Loucy (cell line): ENCODE measurements at regions not wholly inside any gene's neighbourhood (a gene's known extent, or its start where the extent isn't known, plus 50 kb on each side); places are given as distances from the start of the nearest gene placed in this dataset.

ENCODE experiments used
- H2AFZ ChIP-seq: fragments of 200-600 bp; sonication (generic); 2 replicates; pipeline ENCODE4 v1.6.0; 2016; ENCODE audit warnings: antibody characterized with exemption, mild to moderate bottlenecking, low read length, moderate library complexity
- H3F3A ChIP-seq: fragments of 200-600 bp; 2 replicates; pipeline ENCODE4 v1.6.0; 2016; ENCODE audit warnings: antibody characterized with exemption, low read depth, mild to moderate bottlenecking
- H3K27me3 ChIP-seq: fragments of 200-600 bp; sonication (generic); 2 replicates; pipeline ENCODE4 v1.6.1; 2014; ENCODE audit warnings: low read length, mild to moderate bottlenecking; ENCODE audit not compliant: insufficient read depth, poor library complexity, severe bottlenecking
- H3K36me3 ChIP-seq: fragments of 200-600 bp; sonication (generic); 2 replicates; pipeline ENCODE4 v1.6.1; 2016; ENCODE audit warnings: low read length; ENCODE audit not compliant: insufficient read depth
- H3K4me1 ChIP-seq: fragments of 200-600 bp; sonication (generic); 2 replicates; pipeline ENCODE4 v1.5.1; 2014; ENCODE audit warnings: low read length, mild to moderate bottlenecking; ENCODE audit not compliant: insufficient read depth, poor library complexity, severe bottlenecking
- H3K4me2 ChIP-seq: fragments of 200-600 bp; sonication (generic); 2 replicates; pipeline ENCODE4 v1.6.0; 2014; ENCODE audit warnings: antibody characterized with exemption, low read length, low read depth, mild to moderate bottlenecking; ENCODE audit not compliant: poor library complexity, severe bottlenecking
- H3K4me3 ChIP-seq: fragments of 200-600 bp; sonication (generic); 2 replicates; pipeline ENCODE4 v1.5.1; 2014; ENCODE audit warnings: low read length, mild to moderate bottlenecking, mixed read lengths; ENCODE audit not compliant: poor library complexity, severe bottlenecking
- H3K79me2 ChIP-seq: fragments of 200-600 bp; sonication (generic); 2 replicates; pipeline ENCODE4 v1.6.1; 2014; ENCODE audit warnings: low read length; ENCODE audit not compliant: insufficient read depth
- H3K9ac ChIP-seq: fragments of 200-600 bp; sonication (generic); 2 replicates; pipeline ENCODE4 v1.6.0; 2014; ENCODE audit warnings: mild to moderate bottlenecking, low read depth, low read length, moderate library complexity; ENCODE audit not compliant: poor library complexity, severe bottlenecking
- H3K9me2 ChIP-seq: fragments of 200-600 bp; sonication (generic); replicated peaks from 2 replicates; pipeline ENCODE4 v1.6.1; 2016; ENCODE audit warnings: low read depth, low read length, mixed read lengths
- H3K9me3 ChIP-seq: fragments of 200-600 bp; sonication (generic); 2 replicates; pipeline ENCODE4 v1.6.1; 2014; ENCODE audit warnings: mild to moderate bottlenecking, antibody characterized with exemption, low read length, low read depth; ENCODE audit not compliant: insufficient read depth
- H4K20me1 ChIP-seq: fragments of 200-600 bp; sonication (generic); 2 replicates; pipeline ENCODE4 v1.6.0; 2014; ENCODE audit warnings: antibody characterized with exemption, low read length, mild to moderate bottlenecking; ENCODE audit not compliant: insufficient read depth, poor library complexity, severe bottlenecking
- CTCF ChIP-seq: fragments of 200-600 bp; sonication (generic); conservative IDR thresholded peaks from 2 replicates; pipeline ENCODE4 v1.5.1; 2014; ENCODE audit warnings: mild to moderate bottlenecking, antibody characterized with exemption, low read length
- EZH2phosphoT487 ChIP-seq: fragments of 200-600 bp; IDR thresholded peaks from 2 replicates; pipeline ENCODE4 v1.6.1; 2018; ENCODE audit warnings: antibody characterized with exemption, mild to moderate bottlenecking, moderate library complexity, borderline replicate concordance

- Histone ChIP-seq H4K20me1 (no peaks in the 10 kb centered on the region), H2AFZ (no peak overlapping the region), H3F3A (no peaks in the 10 kb centered on the region), H3K4me1 (no peaks in the 10 kb centered on the region), H3K9ac (no peak overlapping the region), H3K27me3 (no peaks in the 10 kb centered on the region), H3K9me2 (no peaks in the 10 kb centered on the region), H3K4me2 (no peak overlapping the region), H3K36me3 (no peaks in the 10 kb centered on the region), H3K9me3 (no peaks in the 10 kb centered on the region), H3K79me2 (no peaks in the 10 kb centered on the region), H3K4me3 (no peak overlapping the region)
- TF ChIP-seq CTCF (no peak; the same call in 1 of the 2 replicates), EZH2phosphoT487 (no peak)
These were observed 152.2 kb downstream of the SYK start for GRCh38 chr9:90953805-90954204.

GRCh38 chr9:90956026-90956810 is 154.6 kb downstream of the SYK start:
- Histone ChIP-seq H3K9me2 (no peaks in the 10 kb centered on the region), H3K9ac (no peak overlapping the region), H3K4me1 (no peaks in the 10 kb centered on the region), H2AFZ (no peak overlapping the region), H3K4me3 (no peak overlapping the region), H4K20me1 (no peaks in the 10 kb centered on the region), H3K36me3 (no peaks in the 10 kb centered on the region), H3K4me2 (no peak overlapping the region), H3K9me3 (no peaks in the 10 kb centered on the region), H3F3A (no peaks in the 10 kb centered on the region), H3K79me2 (no peaks in the 10 kb centered on the region), H3K27me3 (no peaks in the 10 kb centered on the region)
- TF ChIP-seq EZH2phosphoT487 (no peak), CTCF (no peak)

- Histone ChIP-seq H3K4me1 (no peaks in the 10 kb centered on the region), H4K20me1 (no peaks in the 10 kb centered on the region), H3K27me3 (no peaks in the 10 kb centered on the region), H3K9ac (no peak overlapping the region), H3F3A (no peaks in the 10 kb centered on the region), H3K4me3 (no peak overlapping the region), H2AFZ (no peak overlapping the region), H3K9me2 (no peaks in the 10 kb centered on the region), H3K9me3 (no peaks in the 10 kb centered on the region), H3K36me3 (no peaks in the 10 kb centered on the region), H3K4me2 (no peak overlapping the region), H3K79me2 (no peaks in the 10 kb centered on the region)
- no peak for TF ChIP-seq CTCF
- TF ChIP-seq EZH2phosphoT487, result no peak
These were observed 156.7 kb downstream of the SYK start for GRCh38 chr9:90958328-90958727.
